Umbilical cord (tissue), 1 donor: ENCODE measurements at regions not wholly inside any gene's neighbourhood (a gene's known extent, or its start where the extent isn't known, plus 50 kb on each side); places are given as distances from the start of the nearest gene placed in this dataset.

Experiments used
- DNase-seq: peaks from one replicate; pipeline ENCODE4 v3.0.0-alpha.2; 2015; ENCODE audit warnings: low spot score

GRCh38 chr7:33727315-33727714 is 178.0 kb upstream of the BMPER start:
- no peak for DNase-seq

GRCh38 chr7:33728873-33729551 is 176.3 kb upstream of the BMPER start:
- no peak for DNase-seq

GRCh38 chr7:33729726-33730125 is 175.6 kb upstream of the BMPER start:
- no peak for DNase-seq

GRCh38 chr7:33730958-33731357 is 174.4 kb upstream of the BMPER start:
- DNase-seq, result no peak

- peak; percentile 58 for DNase-seq
Measured at GRCh38 chr7:33731912-33732311, 173.4 kb upstream of the BMPER start.

- no peak for DNase-seq
Measured at GRCh38 chr7:33732462-33732861, 172.9 kb upstream of the BMPER start.

GRCh38 chr7:33733870-33734650 is 171.3 kb upstream of the BMPER start:
- DNase-seq, result peak; percentile 56

- DNase-seq, result no peak
Measured at GRCh38 chr7:33735403-33735802, 169.9 kb upstream of the BMPER start.

- DNase-seq, result no peak
Measured at GRCh38 chr7:33736521-33737221, 168.7 kb upstream of the BMPER start.

GRCh38 chr7:33738260-33738935 is 166.9 kb upstream of the BMPER start:
- no peak for DNase-seq

GRCh38 chr7:33739286-33739685 is 166.1 kb upstream of the BMPER start:
- no peak for DNase-seq

GRCh38 chr7:33742521-33742920 is 162.8 kb upstream of the BMPER start:
- no peak for DNase-seq

- DNase-seq, result no peak
Measured at GRCh38 chr7:33742999-33743587, 162.2 kb upstream of the BMPER start.

GRCh38 chr7:33743594-33743993 is 161.7 kb upstream of the BMPER start:
- no peak for DNase-seq

- DNase-seq, result no peak
Measured at GRCh38 chr7:33744293-33745075, 160.9 kb upstream of the BMPER start.

GRCh38 chr7:33745934-33746333 is 159.4 kb upstream of the BMPER start:
- no peak for DNase-seq

GRCh38 chr7:33748793-33749192 is 156.5 kb upstream of the BMPER start:
- DNase-seq, result no peak

- no peak for DNase-seq
Measured at GRCh38 chr7:33750177-33750576, 155.2 kb upstream of the BMPER start.

GRCh38 chr7:33751443-33751842 is 153.9 kb upstream of the BMPER start:
- no peak for DNase-seq

- DNase-seq, result no peak
Measured at GRCh38 chr7:33753881-33754525, 151.3 kb upstream of the BMPER start.
